GM12891 (cell line): ENCODE measurements at regions not wholly inside any gene's neighbourhood (a gene's known extent, or its start where the extent isn't known, plus 50 kb on each side); places are given as distances from the start of the nearest gene placed in this dataset.

Experiments used
- DNase-seq: peaks from one replicate; pipeline ENCODE4 v3.0.0; 2011; ENCODE audit warnings: low spot score; ENCODE audit not compliant: insufficient read length
- FAIRE-seq: peaks from 2 replicates; lab custom pipeline; 2011; peaks lifted over from hg19 to GRCh38; lab: Jason Lieb, UNC
- PAX5 ChIP-seq: IDR thresholded peaks from 2 replicates; pipeline ENCODE4 v1.6.1; 2011; ENCODE audit warnings: low read length, moderate library complexity, mild to moderate bottlenecking; ENCODE audit not compliant: insufficient read depth, severe bottlenecking
- POLR2A ChIP-seq: IDR thresholded peaks from 2 replicates; pipeline ENCODE4 v1.6.1; 2011; ENCODE audit warnings: low read depth, low read length, control low read depth
- POLR2AphosphoS5 ChIP-seq: IDR thresholded peaks from 2 replicates; pipeline ENCODE4 v1.6.1; 2011; ENCODE audit warnings: low read depth, low read length, control low read depth
- POU2F2 ChIP-seq: IDR thresholded peaks from 2 replicates; pipeline ENCODE4 v1.6.1; 2011; ENCODE audit warnings: low read depth, mild to moderate bottlenecking, control low read depth, low read length, moderate library complexity
- SPI1 ChIP-seq: IDR thresholded peaks from 2 replicates; pipeline ENCODE4 v1.6.1; 2011; ENCODE audit warnings: low read depth, low read length, control low read depth
- TAF1 ChIP-seq: IDR thresholded peaks from 2 replicates; pipeline ENCODE4 v1.6.1; 2011; ENCODE audit warnings: low read depth, low read length, control low read depth

- FAIRE-seq = no peak
- TF ChIP-seq POLR2A (no peak), SPI1 (no peak), TAF1 (no peak), POU2F2 (no peak), POLR2AphosphoS5 (no peak)
- no peak for DNase-seq
Measured at GRCh38 chr10:125568156-125568555, 114.8 kb downstream of the TEX36 start.

GRCh38 chr10:125567529-125567928 lies 115.4 kb downstream of the TEX36 start:
- no peak for DNase-seq
- FAIRE-seq = no peak

GRCh38 chr10:125565046-125565445 lies 117.9 kb downstream of the TEX36 start:
- FAIRE-seq (no peak), DNase-seq (no peak)
- TF ChIP-seq POU2F2 (no peak), POLR2AphosphoS5 (no peak), TAF1 (no peak), SPI1 (no peak), PAX5 (no peak), POLR2A (no peak)

More at GRCh38 chr10:125567529-125567928, 115.4 kb downstream of the TEX36 start:
- TF ChIP-seq TAF1 (no peak), POLR2AphosphoS5 (no peak), SPI1 (no peak), POLR2A (no peak), POU2F2 (no peak), PAX5 (no peak)

- no peak for FAIRE-seq
- DNase-seq = no peak
- no peak for TF ChIP-seq SPI1
Measured at GRCh38 chr10:125564570-125564969, 118.4 kb downstream of the TEX36 start.

- no peak for FAIRE-seq
Measured at GRCh38 chr10:125562737-125563136, 120.2 kb downstream of the TEX36 start.

GRCh38 chr10:125560947-125561346 lies 122.0 kb downstream of the TEX36 start:
- no peak for TF ChIP-seq TAF1
- TF ChIP-seq SPI1 = no peak
- TF ChIP-seq POLR2A = no peak
- no peak for TF ChIP-seq PAX5
- TF ChIP-seq POLR2AphosphoS5 = no peak
- TF ChIP-seq POU2F2 = no peak
- FAIRE-seq = no peak
- no peak for DNase-seq

More at GRCh38 chr10:125562737-125563136, 120.2 kb downstream of the TEX36 start:
- TF ChIP-seq POLR2AphosphoS5 (no peak), POLR2A (no peak), PAX5 (no peak), TAF1 (no peak), SPI1 (no peak), POU2F2 (no peak)
- DNase-seq = no peak

- FAIRE-seq (no peak), DNase-seq (no peak)
- TF ChIP-seq POLR2A = no peak
- TF ChIP-seq POU2F2 = no peak
- TF ChIP-seq TAF1 = no peak
- TF ChIP-seq POLR2AphosphoS5 = no peak
- no peak for TF ChIP-seq SPI1
- no peak for TF ChIP-seq PAX5
Measured at GRCh38 chr10:125559210-125559609, 123.8 kb downstream of the TEX36 start.

- TF ChIP-seq POU2F2 = no peak
- TF ChIP-seq TAF1 = no peak
- TF ChIP-seq SPI1 = no peak
- TF ChIP-seq PAX5 = no peak
- TF ChIP-seq POLR2AphosphoS5 = no peak
- no peak for TF ChIP-seq POLR2A
- FAIRE-seq (no peak), DNase-seq (no peak)
Measured at GRCh38 chr10:125557801-125558505, 125.0 kb downstream of the TEX36 start.

- FAIRE-seq (no peak), DNase-seq (no peak)
- TF ChIP-seq POLR2A (no peak), SPI1 (no peak), POLR2AphosphoS5 (no peak)
Measured at GRCh38 chr10:125557311-125557710, 125.7 kb downstream of the TEX36 start.

- no peak for TF ChIP-seq TAF1
- TF ChIP-seq SPI1 = no peak
- no peak for TF ChIP-seq POU2F2
- no peak for TF ChIP-seq PAX5
- TF ChIP-seq POLR2A = no peak
- no peak for TF ChIP-seq POLR2AphosphoS5
- FAIRE-seq (no peak), DNase-seq (no peak)
Measured at GRCh38 chr10:125556882-125557281, 126.1 kb downstream of the TEX36 start.
